ENCODE measurements at regions not wholly inside any gene's neighbourhood (a gene's known extent, or its start where the extent isn't known, plus 50 kb on each side); places are given as distances from the start of the nearest gene placed in this dataset.

DNA sequence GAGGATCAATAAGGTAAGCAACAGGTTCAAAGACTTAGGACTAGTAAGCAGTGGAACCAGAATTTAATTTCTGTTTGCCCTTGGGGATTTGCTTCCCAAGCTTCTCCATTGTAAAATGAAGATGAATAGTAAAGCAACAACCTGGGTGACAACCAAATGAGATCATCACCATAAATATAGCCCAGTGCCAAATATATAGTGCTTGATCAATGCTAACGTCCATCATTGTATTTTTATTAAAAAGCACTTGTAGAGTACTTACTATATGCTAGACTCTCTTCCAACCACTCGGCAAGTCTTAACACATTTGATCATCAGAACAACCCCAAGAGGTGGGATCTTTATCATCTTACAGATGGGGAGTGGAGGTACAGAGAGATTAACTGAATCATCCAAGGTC lies 51.5 kb upstream of the NMNAT3 start:
- Histone ChIP-seq H3K27ac (ENCODE audit: low read depth, low read length) (no peak overlapping the region), H3K9ac (ENCODE audit: low read depth, low read length) (no peak overlapping the region), H3K27me3 (ENCODE audit: insufficient read depth, low read length) (no peaks in the 10 kb centered on the region), H3K9me3 (ENCODE audit: insufficient read depth, low read depth, low read length) (no peaks in the 10 kb centered on the region), H3K36me3 (ENCODE audit: insufficient read depth, low read length) (no peaks in the 10 kb centered on the region), H3K4me1 (ENCODE audit: insufficient read depth, low read length) (no peaks in the 10 kb centered on the region), H3K4me3 (ENCODE audit: low read length) (no peak overlapping the region)
- WGBS, result no CpG with 5 or more reads among the region's 2 CpGs

DNA sequence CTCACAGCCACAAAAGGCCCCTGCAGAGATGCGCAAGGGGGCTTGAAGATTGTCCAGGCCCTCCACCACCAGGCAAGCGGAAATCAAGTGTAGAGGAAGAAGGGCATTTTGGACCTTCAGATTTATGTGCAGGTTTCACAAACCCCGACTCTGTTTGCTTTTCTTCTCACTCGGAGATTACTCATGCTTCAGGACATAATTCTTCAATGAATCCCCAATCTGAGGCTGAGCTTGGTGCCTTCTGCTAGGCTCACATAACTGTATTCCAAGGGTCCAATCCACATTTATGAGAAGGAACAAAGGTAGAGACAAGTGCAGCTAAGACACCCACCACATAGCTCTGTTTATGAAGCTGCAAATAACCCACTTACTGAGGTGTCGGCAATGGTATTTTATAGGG lies 50.6 kb upstream of the NMNAT3 start:
- no peak overlapping the region for H3K9ac ChIP-seq (ENCODE audit: low read depth, low read length)
- no peaks in the 10 kb centered on the region for H3K36me3 ChIP-seq (ENCODE audit: insufficient read depth, low read length)
- WGBS, result 91% methylated on average over 5 of the region's 5 CpGs
- no peaks in the 10 kb centered on the region for H3K4me1 ChIP-seq (ENCODE audit: insufficient read depth, low read length)
- no peak overlapping the region for H3K4me3 ChIP-seq (ENCODE audit: low read length)
- H3K27me3 ChIP-seq (ENCODE audit: insufficient read depth, low read length), result no peaks in the 10 kb centered on the region
- H3K27ac ChIP-seq (ENCODE audit: low read depth, low read length), result no peak overlapping the region
- H3K9me3 ChIP-seq (ENCODE audit: insufficient read depth, low read depth, low read length), result no peaks in the 10 kb centered on the region

Data from HUES64 (cell line).